Thyroid gland (tissue), 4 donors: ENCODE measurements at regions not wholly inside any gene's neighbourhood (a gene's known extent, or its start where the extent isn't known, plus 50 kb on each side); places are given as distances from the start of the nearest gene placed in this dataset.

ENCODE experiments used
- DNase-seq, 2 donors: peaks; one replicate each; pipeline ENCODE4 v3.0.0-alpha.2; 2019
- H3K27ac ChIP-seq, 3 donors: fragments of 200-600 bp; sonication (generic); 1 replicate in 2 of 3; 2 replicates in 1 of 3; pipeline ENCODE4 v1.5.1; 2016 to 2019; ENCODE audit warnings: mild to moderate bottlenecking in 1 of 3, moderate library complexity in 1 of 3
- H3K27me3 ChIP-seq: fragments of 200-600 bp; sonication (generic); one replicate; pipeline ENCODE4 v1.5.1; 2019
- H3K36me3 ChIP-seq, 2 donors: fragments of 200-600 bp; sonication (generic); one replicate each; pipeline ENCODE4 v1.5.1; 2016 to 2019
- H3K4me1 ChIP-seq, 2 donors: fragments of 200-600 bp; sonication (generic); one replicate each; pipeline ENCODE4 v1.5.1; 2017 to 2019
- H3K4me3 ChIP-seq, 3 donors: fragments of 200-600 bp; sonication (generic); replicated peaks in 1 of 3; 1 replicate in 2 of 3; 2 replicates in 1 of 3; pipeline ENCODE4 v1.5.1; 2016; ENCODE audit warnings: mild to moderate bottlenecking in 1 of 3
- H3K9me3 ChIP-seq: fragments of 200-600 bp; sonication (generic); one replicate; pipeline ENCODE4 v1.5.1; 2017
- POLR2A ChIP-seq, 2 donors: fragments of 450-650 bp; IDR thresholded peaks; one replicate each; pipeline ENCODE4 v1.6.1; 2017; ENCODE audit warnings: antibody characterized with exemption in 2 of 2, mild to moderate bottlenecking in 2 of 2, moderate library complexity in 1 of 2
- WGBS, 2 donors: methylation state at CpG; one replicate each; pipeline ENCODE4 v1.1.5; 2017; 5-methylcytosine and 5-hydroxymethylcytosine counted together
- intact Hi-C: fragments of 100-400 bp; cut with DNase I; formaldehyde crosslinking; loops from one replicate; pipeline ENCODE4 v1.15.1; 2023
- TF ChIP-seq, protein P1 (sequence below), 6 experiments: fragments of 200-600 bp in 3 of 6; fragments of 450-650 bp in 3 of 6; sonication (generic) in 3 of 6; IDR thresholded peaks; one replicate each; pipeline ENCODE4 v1.5.1; 2016 to 2019; ENCODE audit warnings: antibody characterized with exemption in 6 of 6, mild to moderate bottlenecking in 2 of 6, inconsistent platforms in 1 of 6, moderate library complexity in 1 of 6

DNA sequence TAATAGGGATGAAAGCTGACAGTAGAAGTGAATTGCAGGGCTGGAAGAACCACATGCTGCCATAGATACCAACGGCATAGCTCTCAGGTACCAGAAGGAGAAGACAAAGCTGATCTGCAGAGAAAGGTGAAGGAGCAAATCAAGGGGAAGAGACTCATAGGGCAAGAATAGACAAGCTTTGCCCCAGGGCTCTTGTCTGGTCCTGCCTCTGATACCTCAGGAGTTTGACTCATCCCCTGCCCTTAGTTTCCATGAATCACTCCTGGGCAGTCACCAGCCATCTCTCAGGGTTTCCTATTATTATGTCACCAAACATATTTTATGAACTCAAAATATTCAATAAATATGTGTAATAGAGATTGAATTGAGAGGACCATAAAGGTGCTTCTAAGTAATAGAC is 800.9 kb downstream of the DNAH5 start:
- no peaks in the 10 kb centered on the region for H3K36me3 ChIP-seq
- no peak for DNase-seq
- H3K27ac ChIP-seq, result no peak overlapping the region
- H3K27me3 ChIP-seq, result no peaks in the 10 kb centered on the region
- H3K4me3 ChIP-seq, result no peak overlapping the region
- intact Hi-C loops, result no loop called here
- H3K9me3 ChIP-seq, result no peaks in the 10 kb centered on the region
- H3K4me1 ChIP-seq, result no peaks in the 10 kb centered on the region
- 76 to 93% methylated on average over 1 of the region's 1 CpG for WGBS, 2 donors
- TF ChIP-seq, protein P1, sequence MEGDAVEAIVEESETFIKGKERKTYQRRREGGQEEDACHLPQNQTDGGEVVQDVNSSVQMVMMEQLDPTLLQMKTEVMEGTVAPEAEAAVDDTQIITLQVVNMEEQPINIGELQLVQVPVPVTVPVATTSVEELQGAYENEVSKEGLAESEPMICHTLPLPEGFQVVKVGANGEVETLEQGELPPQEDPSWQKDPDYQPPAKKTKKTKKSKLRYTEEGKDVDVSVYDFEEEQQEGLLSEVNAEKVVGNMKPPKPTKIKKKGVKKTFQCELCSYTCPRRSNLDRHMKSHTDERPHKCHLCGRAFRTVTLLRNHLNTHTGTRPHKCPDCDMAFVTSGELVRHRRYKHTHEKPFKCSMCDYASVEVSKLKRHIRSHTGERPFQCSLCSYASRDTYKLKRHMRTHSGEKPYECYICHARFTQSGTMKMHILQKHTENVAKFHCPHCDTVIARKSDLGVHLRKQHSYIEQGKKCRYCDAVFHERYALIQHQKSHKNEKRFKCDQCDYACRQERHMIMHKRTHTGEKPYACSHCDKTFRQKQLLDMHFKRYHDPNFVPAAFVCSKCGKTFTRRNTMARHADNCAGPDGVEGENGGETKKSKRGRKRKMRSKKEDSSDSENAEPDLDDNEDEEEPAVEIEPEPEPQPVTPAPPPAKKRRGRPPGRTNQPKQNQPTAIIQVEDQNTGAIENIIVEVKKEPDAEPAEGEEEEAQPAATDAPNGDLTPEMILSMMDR (IDR thresholded peaks at IDR 0.05), result no peak
- no peak for TF ChIP-seq POLR2A (IDR thresholded peaks at IDR 0.05)

DNA sequence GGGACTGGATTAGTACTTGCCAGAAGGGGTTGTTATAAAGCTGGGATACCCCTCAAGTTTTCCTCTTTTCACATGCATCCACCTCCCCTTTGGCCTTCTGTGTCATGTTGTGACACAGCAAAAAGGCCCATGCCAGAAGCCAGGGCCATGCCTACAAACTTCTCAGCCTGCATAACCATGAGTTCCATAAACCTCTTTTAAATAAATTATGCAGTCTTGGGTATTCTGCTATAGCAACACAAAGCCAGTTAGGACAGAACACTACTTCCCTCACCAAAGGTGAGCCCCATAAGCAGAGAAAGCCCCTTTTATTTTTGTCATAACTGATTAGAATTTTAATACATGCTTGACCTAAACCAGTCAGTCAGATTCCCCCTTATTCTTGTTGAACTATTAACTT is 801.3 kb downstream of the DNAH5 start:
- no peak overlapping the region for H3K27ac ChIP-seq
- no peaks in the 10 kb centered on the region for H3K36me3 ChIP-seq
- no peak overlapping the region for H3K4me3 ChIP-seq
- TF ChIP-seq, protein P1 (IDR thresholded peaks at IDR 0.05), result no peak
- no peak for TF ChIP-seq POLR2A (IDR thresholded peaks at IDR 0.05)
- intact Hi-C loops, result no loop called here
- no peaks in the 10 kb centered on the region for H3K4me1 ChIP-seq
- H3K27me3 ChIP-seq, result no peaks in the 10 kb centered on the region
- DNase-seq, result no peak
- H3K9me3 ChIP-seq, result no peaks in the 10 kb centered on the region

DNA sequence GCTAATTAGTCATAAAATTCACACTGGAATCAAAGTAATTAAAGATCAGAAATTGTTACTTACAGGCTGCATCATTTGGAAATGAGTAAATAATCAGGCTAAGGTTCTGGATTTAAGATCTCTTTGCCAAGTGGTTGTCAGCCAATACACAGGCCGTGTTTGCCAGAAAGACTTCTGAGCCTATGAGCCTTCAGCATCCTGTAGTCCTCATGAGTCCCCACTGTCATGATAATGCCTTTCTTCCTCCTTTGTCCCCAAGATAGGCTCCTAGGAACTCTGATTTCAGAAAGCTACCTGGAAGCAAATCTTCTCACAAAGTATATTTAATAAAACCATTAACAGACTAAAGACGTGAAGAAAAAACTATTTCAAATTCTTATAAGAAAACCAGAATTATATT is 810.5 kb downstream of the DNAH5 start:
- no peaks in the 10 kb centered on the region for H3K27me3 ChIP-seq
- H3K36me3 ChIP-seq, result no peaks in the 10 kb centered on the region
- no peak for DNase-seq
- WGBS, 2 donors, result 82 to 86% methylated on average over 2 of the region's 2 CpGs
- no peak for TF ChIP-seq POLR2A (IDR thresholded peaks at IDR 0.05)
- TF ChIP-seq, protein P1 (IDR thresholded peaks at IDR 0.05), result no peak
- H3K4me1 ChIP-seq, result no peaks in the 10 kb centered on the region
- H3K4me3 ChIP-seq, result no peak overlapping the region
- no peak overlapping the region for H3K27ac ChIP-seq
- H3K9me3 ChIP-seq, result no peaks in the 10 kb centered on the region
- intact Hi-C loops, result no loop called here

DNA sequence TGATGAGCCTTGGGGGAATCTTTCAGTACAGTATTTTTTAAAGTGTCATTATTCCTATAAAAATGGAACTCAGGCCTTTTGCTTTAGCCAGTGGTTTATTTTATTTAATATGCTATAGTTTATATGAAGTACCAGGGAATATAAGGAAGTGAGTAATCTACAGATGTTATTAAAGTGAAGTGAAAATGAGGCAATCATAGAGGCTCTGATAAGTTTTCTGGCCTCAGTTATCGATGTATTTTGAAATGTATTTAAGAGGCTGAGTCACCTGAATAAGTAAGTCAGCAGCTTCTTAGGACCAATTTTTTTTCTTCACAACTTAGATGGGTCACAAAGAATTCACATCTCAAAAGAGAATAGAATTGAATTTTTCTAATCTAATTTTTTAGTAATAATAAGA is 829.0 kb downstream of the DNAH5 start:
- Histone ChIP-seq H3K4me1 (no peaks in the 10 kb centered on the region), H3K36me3 (no peaks in the 10 kb centered on the region), H3K27ac (no peak overlapping the region), H3K4me3 (no peak overlapping the region), H3K9me3 (no peaks in the 10 kb centered on the region), H3K27me3 (no peaks in the 10 kb centered on the region)
- WGBS, 2 donors, result 76 to 87% methylated on average over 1 of the region's 1 CpG
- no peak for DNase-seq
- intact Hi-C loops, result no loop called here
- TF ChIP-seq, protein P1 (IDR thresholded peaks at IDR 0.05), result no peak
- no peak for TF ChIP-seq POLR2A (IDR thresholded peaks at IDR 0.05)

DNA sequence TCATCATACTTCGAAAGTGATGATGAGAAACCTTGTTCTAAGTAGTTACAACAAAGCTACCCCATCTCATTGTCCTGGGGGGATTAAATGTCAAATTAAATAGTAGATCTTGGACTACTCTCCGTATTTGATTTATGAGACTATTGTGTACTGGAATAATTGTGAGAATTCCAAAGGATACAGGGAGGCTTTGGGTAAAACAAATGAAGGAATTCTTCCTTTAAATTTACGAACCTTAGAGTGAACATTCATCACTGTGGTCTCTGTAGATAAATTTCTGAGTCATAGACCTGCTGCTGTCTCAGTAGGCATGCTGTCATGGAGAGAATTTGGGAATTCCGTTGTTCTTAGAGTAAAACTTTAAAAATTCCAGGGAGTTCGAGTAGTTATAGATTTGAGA is 836.2 kb downstream of the DNAH5 start:
- 72 to 81% methylated on average over 5 of the region's 5 CpGs for WGBS, 2 donors
- intact Hi-C loops, result no loop called here
- Histone ChIP-seq H3K9me3 (no peaks in the 10 kb centered on the region), H3K27me3 (no peaks in the 10 kb centered on the region), H3K27ac (no peak overlapping the region), H3K4me3 (no peak overlapping the region), H3K36me3 (no peaks in the 10 kb centered on the region), H3K4me1 (no peaks in the 10 kb centered on the region)
- no peak for DNase-seq
- TF ChIP-seq, protein P1 (IDR thresholded peaks at IDR 0.05), result no peak
- no peak for TF ChIP-seq POLR2A (IDR thresholded peaks at IDR 0.05)
